HG03045 (cell line): ENCODE measurements at regions not wholly inside any gene's neighbourhood (a gene's known extent, or its start where the extent isn't known, plus 50 kb on each side); places are given as distances from the start of the nearest gene placed in this dataset.

Experiments
- ATAC-seq: cut with Tn5 transposase; IDR thresholded peaks from one replicate; pipeline ENCODE4 v1.9.1; 2021; ENCODE audit warnings: mild to moderate bottlenecking, moderate library complexity; ENCODE audit not compliant: unreplicated experiment

DNA sequence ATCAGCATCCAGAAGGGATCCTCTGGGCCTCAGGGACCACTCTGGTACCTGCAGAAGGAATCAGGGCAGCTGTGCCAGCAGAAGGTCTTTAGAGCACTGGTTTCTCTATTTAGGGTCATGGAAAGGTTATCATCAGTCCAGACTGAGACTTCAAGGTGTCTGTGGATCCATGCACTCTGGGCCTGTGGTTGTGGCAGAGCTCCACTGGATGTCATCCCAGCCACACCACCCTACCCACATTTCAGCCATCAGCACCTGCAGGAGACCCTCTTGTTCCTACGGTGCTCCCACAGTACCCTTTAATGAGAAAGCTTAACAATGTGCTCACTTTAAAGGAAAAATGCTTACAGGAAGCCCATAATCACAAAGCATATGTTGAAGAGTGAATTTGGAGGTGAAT is 603.4 kb upstream of the CCDC54 start:
- ATAC-seq: no peak

DNA sequence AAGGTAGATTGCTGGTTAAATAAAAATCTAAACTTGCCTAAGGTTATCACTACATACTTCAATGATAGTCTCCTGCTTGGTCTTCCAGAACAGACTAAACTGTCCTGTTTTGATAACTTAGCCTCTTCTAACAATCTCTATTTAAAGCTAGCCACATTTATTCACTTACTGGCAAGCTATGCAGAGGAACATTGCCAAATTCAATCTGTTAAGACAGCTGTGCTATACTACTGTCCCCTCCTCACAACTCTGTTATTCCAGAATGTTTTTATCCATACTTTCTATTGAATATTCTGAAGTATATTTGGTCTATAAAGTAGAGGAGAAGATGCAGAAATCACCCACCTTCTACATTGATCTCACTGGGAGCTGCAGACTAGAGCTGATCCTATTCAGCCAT is 594.0 kb upstream of the CCDC54 start:
- ATAC-seq: no peak

GRCh38 chr3:106789276-106789675 is 588.0 kb upstream of the CCDC54 start:
- no peak for ATAC-seq

DNA sequence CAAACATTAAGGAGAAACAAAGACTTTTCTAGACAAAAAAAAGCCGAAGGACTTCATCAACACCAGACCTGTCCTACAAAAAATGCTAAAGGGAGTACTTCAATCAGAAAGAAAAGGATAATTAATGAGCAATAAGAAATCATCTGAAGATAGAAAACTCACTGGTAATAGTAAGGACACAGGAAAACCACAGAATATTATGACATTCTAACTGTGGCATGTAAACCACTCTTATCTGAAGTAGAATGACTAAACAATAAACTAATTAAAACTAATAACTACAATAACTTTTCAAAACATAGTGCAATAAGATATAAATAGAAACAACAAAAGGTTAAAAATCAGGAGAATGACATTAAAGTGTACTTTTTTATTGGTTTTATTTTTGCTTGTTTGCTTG is 584.5 kb upstream of the CCDC54 start:
- ATAC-seq: no peak

DNA sequence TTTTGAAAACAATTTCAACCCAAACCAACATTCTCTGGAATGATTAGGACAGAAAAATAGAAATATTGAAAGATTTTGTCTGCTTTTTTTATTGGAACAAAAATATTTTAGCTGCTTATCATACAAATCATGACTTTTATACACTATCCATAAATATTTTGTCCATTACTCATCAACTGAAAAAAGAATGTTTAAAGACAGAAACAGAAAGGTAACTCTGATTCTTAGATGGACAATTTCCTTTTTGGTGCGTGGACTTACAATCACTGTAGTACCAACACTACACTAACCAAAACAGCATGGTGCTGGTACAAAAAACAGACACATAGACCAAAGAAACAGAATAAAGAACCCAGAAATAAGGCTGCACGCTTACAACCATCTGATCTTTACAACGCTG is 582.8 kb upstream of the CCDC54 start:
- no peak for ATAC-seq

- no peak for ATAC-seq
These were observed 581.7 kb upstream of the CCDC54 start for GRCh38 chr3:106795553-106795952.

- no peak for ATAC-seq
These were observed 579.8 kb upstream of the CCDC54 start for GRCh38 chr3:106797461-106797860.

- no peak for ATAC-seq
These were observed 571.6 kb upstream of the CCDC54 start for GRCh38 chr3:106805625-106806024.

DNA sequence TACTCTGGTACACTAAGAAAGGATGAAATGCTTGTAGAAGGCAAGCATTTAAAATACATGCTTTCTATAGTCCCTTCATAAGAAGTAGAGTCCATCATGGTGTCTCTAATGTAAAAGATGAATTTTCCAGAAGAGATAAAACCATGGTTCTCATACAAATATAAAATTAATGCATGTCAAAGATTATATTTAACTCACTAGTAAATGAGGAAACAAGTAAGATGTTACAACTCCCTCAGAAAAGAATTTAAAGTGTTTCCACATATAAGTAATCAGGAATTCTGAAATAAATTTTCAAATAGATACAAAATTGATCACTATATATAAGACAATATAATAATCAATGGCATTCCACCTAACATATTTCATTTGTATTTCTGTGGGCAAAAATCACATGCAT is 570.3 kb upstream of the CCDC54 start:
- no peak for ATAC-seq

GRCh38 chr3:106809041-106809440 is 568.2 kb upstream of the CCDC54 start:
- no peak for ATAC-seq

DNA sequence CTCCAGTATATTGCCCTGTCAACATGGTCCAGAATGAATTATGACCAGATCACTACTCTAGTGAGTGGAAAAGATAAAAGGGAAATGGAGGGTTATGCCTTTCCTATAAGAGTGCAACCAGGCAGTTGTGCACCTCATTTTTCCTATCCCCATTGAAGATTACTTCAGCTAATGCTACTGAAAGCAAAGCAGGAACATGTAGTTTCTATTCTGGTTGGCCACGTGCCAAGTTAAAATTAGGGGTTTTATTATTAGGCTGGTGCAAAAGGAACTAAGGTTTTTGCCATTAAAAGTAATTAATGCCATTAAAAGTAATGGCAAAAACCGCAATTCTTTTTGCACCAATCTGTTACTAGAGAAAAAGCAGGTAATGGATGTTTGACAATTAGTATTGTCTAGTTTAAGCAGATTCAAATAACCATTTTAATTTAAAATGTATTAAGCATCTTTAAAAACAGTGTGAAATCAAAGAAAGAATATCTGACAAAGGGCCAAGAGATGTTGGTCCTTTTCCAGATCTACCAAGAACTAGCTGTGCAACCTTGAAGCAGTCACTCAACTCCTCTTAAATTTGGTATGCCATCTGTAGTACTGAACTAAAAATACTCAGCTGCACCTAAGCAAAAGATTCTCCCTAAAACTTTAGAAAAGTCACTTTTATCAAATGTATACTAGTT is 567.5 kb upstream of the CCDC54 start:
- ATAC-seq: no peak

- no peak for ATAC-seq
These were observed 566.9 kb upstream of the CCDC54 start for GRCh38 chr3:106810300-106810875.

DNA sequence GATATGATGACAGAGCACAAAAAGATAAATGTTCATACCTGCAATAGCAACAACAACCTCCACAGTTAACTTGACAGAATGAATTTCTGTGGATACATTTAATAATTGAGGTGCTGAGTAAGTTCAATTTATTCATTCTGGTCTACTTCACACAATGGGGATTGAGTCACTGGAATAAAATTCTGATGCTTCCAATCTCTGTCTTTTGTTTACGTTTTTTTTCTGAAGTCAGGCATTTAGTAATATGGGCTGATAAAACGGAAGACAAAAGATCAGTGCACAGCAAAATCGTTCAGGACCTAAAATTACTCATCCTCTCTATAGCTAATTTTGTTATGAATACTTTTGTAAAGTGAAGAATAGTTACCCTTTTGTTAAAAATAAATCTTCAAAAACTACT is 565.9 kb upstream of the CCDC54 start:
- no peak for ATAC-seq

- ATAC-seq: no peak
These were observed 563.5 kb upstream of the CCDC54 start for GRCh38 chr3:106813742-106814141.

- no peak for ATAC-seq
These were observed 563.0 kb upstream of the CCDC54 start for GRCh38 chr3:106814231-106814630.

- ATAC-seq: no peak
These were observed 560.4 kb upstream of the CCDC54 start for GRCh38 chr3:106816838-106817237.

DNA sequence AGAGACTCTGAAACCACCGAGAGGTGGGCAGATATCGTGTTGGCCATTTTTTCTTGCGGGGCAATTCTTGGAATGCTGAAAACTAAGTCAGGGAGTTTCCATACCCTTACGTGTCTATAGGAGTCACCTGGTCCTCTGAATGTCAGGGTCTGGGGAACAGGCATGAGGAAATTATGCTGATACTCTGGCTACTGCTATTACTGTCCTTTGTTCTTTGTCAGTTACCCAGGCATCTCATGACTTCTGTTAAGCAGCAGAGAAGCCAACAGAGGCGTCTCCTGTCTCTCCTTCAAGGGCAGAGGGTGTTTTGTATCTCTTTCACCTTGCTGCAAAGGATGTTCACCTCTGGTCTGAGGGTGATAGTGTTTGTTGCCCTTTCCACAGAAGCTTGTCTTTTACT is 559.5 kb upstream of the CCDC54 start:
- no peak for ATAC-seq

GRCh38 chr3:106819440-106819839 is 557.8 kb upstream of the CCDC54 start:
- no peak for ATAC-seq

DNA sequence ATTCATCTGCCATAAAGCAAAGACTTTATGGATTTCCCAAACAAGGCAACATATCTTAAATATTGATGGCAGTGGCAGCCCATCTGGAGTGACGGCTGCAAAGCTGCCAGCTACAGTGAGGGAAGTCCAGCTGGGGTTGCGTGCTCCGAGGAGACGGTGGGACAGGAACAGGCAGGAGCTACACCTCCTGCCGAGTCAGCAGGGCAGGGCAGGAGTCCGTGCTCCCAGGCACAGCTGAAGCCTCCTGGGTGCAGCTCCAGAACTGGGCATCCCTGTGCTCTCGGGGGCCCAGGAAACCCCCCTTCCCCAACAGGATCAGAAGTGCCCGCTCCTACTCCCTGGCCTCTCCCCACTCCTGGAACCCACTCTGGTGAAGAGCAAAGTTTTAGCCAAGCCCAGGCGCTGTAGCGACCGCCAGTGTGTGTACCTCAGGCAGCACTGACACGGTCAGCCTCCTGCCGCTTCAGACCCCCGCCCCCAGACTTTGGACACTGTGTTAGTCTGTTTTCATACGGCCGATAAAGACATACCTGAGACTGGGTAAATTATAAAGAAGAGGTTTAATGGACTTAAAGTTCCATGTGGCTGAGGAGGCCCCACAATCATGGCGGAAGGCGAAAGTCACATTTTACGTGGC is 556.4 kb upstream of the CCDC54 start:
- ATAC-seq: no peak

GRCh38 chr3:106821801-106822200 is 555.4 kb upstream of the CCDC54 start:
- ATAC-seq: no peak

- ATAC-seq: no peak
These were observed 555.0 kb upstream of the CCDC54 start for GRCh38 chr3:106822204-106822603.

- ATAC-seq: no peak
These were observed 553.5 kb upstream of the CCDC54 start for GRCh38 chr3:106823701-106824100.

- ATAC-seq: no peak
These were observed 552.4 kb upstream of the CCDC54 start for GRCh38 chr3:106824856-106825255.
